ENCODE measurements at regions not wholly inside any gene's neighbourhood (a gene's known extent, or its start where the extent isn't known, plus 50 kb on each side); places are given as distances from the start of the nearest gene placed in this dataset.

DNA sequence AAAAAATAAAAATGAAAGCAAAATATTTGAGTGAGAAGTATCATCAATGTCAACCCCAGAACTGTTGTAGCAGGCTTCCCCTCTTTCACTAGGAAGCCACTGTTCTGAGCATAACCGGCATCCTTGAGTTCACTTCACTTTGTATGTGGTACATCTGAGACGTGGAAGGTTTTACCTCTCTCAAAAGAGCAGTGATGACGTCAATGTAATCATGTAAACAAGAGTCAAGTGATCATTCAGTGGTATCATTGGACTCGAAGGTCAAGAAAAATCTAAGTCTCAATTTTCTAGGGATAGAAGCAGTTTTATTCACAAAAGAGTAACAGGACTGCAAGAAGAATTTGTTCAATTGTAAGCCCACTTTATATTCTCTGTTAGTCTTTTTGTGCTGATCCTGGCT is 339.8 kb upstream of the THRB start:
- no peak for DNase-seq (ENCODE audit: low read depth)
- TF ChIP-seq, protein P1, sequence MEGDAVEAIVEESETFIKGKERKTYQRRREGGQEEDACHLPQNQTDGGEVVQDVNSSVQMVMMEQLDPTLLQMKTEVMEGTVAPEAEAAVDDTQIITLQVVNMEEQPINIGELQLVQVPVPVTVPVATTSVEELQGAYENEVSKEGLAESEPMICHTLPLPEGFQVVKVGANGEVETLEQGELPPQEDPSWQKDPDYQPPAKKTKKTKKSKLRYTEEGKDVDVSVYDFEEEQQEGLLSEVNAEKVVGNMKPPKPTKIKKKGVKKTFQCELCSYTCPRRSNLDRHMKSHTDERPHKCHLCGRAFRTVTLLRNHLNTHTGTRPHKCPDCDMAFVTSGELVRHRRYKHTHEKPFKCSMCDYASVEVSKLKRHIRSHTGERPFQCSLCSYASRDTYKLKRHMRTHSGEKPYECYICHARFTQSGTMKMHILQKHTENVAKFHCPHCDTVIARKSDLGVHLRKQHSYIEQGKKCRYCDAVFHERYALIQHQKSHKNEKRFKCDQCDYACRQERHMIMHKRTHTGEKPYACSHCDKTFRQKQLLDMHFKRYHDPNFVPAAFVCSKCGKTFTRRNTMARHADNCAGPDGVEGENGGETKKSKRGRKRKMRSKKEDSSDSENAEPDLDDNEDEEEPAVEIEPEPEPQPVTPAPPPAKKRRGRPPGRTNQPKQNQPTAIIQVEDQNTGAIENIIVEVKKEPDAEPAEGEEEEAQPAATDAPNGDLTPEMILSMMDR (IDR thresholded peaks at IDR 0.05; ENCODE audit: low read depth, low read length, missing control alignments) = no peak
- no peak overlapping the region for H3K4me3 ChIP-seq (ENCODE audit: low read depth, low read length)

DNA sequence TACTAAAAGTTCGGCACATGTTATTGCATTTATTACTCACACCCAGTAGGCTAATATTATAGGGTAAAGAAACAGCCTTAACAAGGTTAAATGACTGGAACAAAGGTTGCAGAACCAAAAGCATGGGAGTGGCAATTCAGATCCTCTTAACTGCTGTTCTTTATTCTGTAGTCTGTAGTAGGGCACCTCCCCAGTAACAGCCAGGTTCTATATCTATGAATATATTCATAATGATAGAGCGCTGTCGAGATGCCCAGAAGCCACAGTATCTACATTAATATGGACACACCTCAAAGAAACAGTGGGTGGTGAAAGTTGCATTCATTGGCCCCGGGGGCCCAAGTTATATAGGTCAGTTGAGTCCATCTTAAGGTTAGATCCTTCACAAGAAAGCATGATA is 340.9 kb upstream of the THRB start:
- no peak for DNase-seq (ENCODE audit: low read depth)
- H3K4me3 ChIP-seq (ENCODE audit: low read depth, low read length) = no peak overlapping the region
- TF ChIP-seq, protein P1 (IDR thresholded peaks at IDR 0.05; ENCODE audit: low read depth, low read length, missing control alignments) = no peak

DNA sequence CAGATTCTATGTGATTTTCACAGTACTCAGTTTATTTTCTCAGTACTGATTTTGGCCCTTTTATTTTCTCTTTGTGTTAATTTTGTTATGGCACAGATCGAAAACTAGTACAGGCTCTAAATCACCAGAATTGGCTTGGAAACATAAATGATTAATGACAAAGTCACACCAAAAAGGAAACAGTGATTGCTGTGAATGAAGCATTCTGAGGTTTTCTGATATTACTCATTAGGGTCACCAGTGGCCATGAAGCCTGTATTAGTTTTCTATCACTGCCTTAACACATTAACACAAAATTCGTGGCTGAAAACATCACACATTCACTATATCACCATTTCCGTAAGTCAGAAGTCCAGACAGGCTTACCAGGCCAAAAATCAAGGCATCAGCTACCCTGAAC is 343.0 kb upstream of the THRB start:
- DNase-seq (ENCODE audit: low read depth) = no peak
- TF ChIP-seq, protein P1 (IDR thresholded peaks at IDR 0.05; ENCODE audit: low read depth, low read length, missing control alignments) = no peak
- H3K4me3 ChIP-seq (ENCODE audit: low read depth, low read length) = no peak overlapping the region

DNA sequence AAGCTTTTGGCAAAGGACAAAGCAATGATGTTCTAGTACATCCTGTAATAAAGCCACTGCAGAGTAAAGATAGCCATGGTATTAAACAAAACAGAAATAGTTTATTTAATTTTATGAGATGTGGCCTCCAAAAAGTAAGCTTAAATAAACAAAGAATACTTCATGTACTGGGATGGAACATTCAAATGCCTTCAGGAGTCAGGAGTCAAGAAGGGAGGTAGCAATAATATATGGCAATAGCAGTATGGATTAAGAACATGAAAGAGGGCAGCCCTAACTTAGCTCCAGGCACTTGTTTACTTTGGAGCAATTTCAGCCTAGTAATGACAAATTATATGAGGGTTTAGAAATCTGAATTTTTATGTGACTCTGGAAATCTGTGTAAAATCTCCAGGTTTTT is 343.9 kb upstream of the THRB start:
- DNase-seq (ENCODE audit: low read depth) = no peak
- no peak overlapping the region for H3K4me3 ChIP-seq (ENCODE audit: low read depth, low read length)
- TF ChIP-seq, protein P1 (IDR thresholded peaks at IDR 0.05; ENCODE audit: low read depth, low read length, missing control alignments) = no peak

DNA sequence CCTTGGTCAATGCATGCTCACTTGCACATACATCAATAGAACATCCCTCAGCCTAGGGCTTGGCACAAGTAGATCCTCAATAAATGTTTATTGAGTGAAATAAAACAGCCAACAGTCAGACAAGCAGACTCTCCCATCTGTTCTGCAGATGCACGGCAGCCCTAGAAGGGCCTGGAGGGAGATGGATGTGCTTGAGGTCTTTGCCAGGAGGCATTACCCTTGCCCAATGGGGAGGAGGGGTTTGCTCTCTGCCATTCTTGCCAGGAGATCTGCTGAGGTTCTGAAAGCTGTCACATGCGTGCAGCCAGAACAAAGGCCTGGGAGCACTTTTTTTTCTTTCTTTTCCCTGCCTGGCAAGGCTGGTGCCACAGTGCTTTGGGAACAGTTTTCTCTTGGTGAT is 349.3 kb upstream of the THRB start:
- DNase-seq (ENCODE audit: low read depth) = no peak
- TF ChIP-seq, protein P1 (IDR thresholded peaks at IDR 0.05; ENCODE audit: low read depth, low read length, missing control alignments) = no peak
- H3K4me3 ChIP-seq (ENCODE audit: low read depth, low read length) = no peak overlapping the region

DNA sequence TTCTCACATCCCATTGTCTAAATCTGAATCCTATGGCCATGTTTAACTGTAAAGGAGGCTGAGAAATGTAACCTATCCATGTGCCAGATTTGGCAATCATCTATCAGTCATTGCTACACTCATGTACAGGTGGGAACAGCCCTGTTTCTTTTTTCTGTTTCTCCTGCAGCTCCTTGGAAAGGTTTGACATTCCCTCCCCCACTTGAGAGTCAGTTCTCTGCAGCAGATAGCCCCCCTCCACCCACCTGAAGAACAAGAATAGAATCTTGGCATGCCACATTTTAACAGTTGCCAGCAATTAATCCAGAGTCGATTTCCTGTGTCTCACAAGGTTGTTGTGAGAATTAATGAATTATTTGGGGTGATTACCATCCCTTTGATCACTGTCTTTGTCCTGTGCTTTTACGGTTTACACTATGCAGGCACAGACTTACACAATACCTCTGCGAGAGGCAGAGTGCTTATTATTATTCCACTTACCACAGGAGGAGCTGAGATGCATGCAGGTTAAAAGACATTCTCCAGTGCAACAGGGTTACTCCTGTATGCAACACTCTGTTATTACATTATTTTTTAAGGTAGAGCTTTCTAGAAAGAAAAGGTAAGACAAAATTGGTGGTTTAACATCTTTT is 351.0 kb upstream of the THRB start:
- TF ChIP-seq, protein P1 (IDR thresholded peaks at IDR 0.05; ENCODE audit: low read depth, low read length, missing control alignments) = no peak
- no peak overlapping the region for H3K4me3 ChIP-seq (ENCODE audit: low read depth, low read length)
- DNase-seq (ENCODE audit: low read depth) = no peak

DNA sequence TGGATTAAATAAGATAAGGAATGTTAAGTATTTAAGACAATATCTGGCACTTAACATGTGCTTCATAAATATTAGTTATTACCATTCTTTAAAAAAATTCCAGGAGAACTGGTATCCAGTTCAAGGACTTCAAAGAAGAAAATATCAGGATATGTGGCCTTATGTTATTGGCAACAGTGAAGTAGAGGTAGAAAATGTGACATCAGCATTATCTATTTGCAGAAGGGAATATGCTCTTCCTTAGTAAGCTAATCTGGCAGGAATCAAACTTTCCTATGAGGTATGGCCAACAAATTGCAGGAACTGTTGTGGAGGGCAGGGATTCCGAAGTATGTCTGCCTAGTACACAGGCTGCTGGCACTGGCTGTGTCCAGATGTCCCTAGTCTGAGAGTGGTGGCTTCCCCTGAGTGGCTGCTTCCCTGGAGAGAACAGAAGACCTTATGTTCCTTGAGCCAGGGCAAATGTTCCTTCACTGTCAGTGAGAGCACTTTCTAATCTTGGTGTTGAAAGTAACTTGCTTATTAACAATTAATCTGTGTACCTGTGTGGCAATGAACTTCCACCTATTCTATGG is 351.7 kb upstream of the THRB start:
- H3K4me3 ChIP-seq (ENCODE audit: low read depth, low read length) = no peak overlapping the region
- TF ChIP-seq, protein P1 (IDR thresholded peaks at IDR 0.05; ENCODE audit: low read depth, low read length, missing control alignments) = no peak
- no peak for DNase-seq (ENCODE audit: low read depth)

All from GM12864 (cell line).